NCI-H2029 treated with DMSO at 0.1 percent for 48 hours (cell line): ENCODE measurements at regions not wholly inside any gene's neighbourhood (a gene's known extent, or its start where the extent isn't known, plus 50 kb on each side); places are given as distances from the start of the nearest gene placed in this dataset.
"Not testable (repeated sequence)": the region's sequence is repeated elsewhere in the genome, so short reads cannot be mapped to it uniquely, and the experiment has no call there.

ENCODE experiments used
- DNase-seq: peaks from one replicate; lab custom pipeline; 2025; lab: John Stamatoyannopoulos, UW

DNA sequence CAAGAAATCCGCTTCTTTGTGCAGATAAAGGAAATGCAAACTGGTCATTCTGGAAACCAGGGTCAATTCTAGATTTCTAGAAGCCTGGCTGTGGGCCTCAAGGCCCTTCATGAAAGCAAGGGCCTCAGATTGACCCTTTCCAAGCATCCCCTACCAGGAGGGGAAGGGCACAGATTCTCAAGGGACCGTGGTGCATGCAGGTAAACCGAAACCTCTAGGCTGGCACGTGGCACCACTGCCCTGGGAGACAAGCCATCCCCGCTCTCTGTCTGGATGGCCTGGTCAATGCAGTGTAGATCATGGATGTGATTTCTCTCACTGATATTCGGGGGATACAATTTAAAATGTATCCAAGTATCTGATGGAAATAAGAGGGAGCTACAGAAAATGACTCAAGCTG lies 69.4 kb downstream of the TOMM20 start:
- no peak for DNase-seq

- DNase-seq = no peak
These were observed 69.9 kb downstream of the TOMM20 start for GRCh38 chr1:235058695-235059094.

GRCh38 chr1:235057385-235058306 lies 71.0 kb downstream of the TOMM20 start:
- DNase-seq = no peak

DNA sequence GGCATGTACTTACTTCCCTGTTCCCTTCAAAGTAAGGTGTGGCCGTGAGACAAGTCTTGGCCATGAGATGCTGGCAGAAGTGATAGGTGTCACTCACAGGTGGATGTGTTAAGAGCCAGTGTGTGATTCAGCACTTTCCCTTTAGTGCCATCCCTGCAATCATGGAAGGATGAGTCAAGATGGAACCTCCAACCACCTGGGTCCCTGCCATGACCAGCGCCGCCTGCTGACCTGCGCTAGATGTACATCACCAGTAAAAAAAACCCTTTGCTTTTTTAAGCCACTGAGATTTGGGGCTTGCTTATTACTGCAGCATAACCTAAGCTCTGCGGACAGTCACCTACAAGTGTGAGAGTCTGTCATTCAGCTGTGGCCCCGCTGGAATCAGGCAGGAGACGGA lies 71.7 kb downstream of the TOMM20 start:
- no peak for DNase-seq

DNA sequence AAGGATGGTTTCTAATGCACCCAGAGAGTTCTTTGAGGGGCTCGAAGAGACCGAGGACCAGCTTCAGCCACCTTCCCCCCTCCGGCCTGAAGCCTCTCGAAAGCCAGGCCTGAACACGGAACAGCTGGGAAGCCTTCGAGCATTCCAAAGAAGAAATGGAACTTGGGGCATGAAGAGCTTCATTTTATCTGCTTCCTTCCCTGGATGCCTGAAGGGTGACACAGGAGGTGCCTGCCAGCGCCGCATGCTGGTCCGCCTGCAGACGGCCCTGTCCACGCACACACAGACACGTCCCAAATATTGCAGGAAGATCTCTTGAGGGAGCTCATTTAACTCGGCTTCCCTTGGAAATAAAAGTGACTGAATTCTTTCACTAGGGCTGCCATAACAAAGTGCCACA lies 73.7 kb downstream of the TOMM20 start:
- DNase-seq = no peak

- DNase-seq = no peak
These were observed 74.2 kb downstream of the TOMM20 start for GRCh38 chr1:235054466-235054865.

DNA sequence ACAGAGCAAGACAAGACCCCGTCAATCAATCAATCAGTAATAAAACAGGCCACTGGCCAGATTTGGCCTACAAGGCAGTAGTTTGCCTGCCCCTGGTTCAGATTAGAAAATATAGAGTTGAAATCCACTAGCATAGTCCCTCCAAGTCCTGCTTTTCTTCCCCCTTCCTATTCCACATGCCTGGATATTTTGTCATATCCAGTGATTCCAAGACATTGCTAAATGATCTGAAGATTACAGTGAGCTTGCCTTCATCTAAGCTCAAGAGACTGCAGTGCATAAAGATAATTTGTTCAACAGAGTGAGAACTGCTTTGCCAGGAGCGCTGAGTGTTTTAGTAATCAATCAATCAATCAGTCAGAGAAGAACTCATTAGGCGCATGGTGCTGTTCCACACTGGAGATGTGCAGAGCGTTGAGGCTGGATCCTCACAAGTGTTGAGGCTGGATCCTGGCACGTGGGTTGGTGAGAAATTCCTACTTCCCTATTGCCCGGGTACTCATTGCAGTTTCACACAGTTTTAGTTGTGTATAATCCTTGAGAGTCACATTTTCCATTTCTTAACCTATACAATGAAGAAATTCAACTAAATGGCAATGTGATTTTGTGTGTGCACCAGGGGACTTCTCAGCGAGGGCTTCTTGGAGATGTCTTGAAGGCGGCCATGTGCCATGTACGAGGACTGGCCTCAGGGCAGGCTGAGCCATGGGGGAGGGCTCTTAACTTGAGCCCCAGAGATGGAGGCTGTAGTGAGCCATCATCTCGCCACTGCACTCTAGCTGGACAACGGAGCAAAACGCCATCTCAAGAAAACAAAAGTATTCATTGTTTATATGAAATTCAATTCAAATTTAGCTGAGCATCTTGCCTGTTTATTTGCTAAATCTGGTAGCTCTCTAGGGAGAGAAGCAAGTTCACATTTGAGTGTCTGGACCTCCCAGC lies 76.3 kb downstream of the TOMM20 start:
- no peak for DNase-seq

DNA sequence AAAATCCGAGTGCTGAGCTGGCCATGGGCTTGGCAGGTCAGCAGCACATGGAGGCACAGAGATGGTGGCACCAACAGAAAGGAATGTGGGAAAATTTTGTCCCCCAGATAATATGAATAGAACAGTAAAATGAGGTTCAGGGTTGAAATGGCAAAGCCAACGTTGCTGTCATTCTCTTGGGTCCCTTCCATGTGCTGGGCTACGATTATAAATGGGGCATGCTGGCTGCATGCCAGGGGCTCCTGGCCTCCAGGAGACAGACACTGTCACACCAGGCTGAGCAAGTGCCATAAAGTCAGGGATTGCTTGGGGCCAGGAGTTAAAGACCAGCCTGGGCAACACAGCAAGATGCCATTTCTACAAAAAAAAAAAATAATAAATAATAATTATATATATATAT lies 77.1 kb downstream of the TOMM20 start:
- DNase-seq = no peak

- DNase-seq = no peak
These were observed 77.7 kb downstream of the TOMM20 start for GRCh38 chr1:235050911-235051360.

GRCh38 chr1:235049716-235050378 lies 78.8 kb downstream of the TOMM20 start:
- not testable (repeated sequence) for DNase-seq

GRCh38 chr1:235049217-235049616 lies 79.4 kb downstream of the TOMM20 start:
- DNase-seq = no peak

- DNase-seq = no peak
These were observed 81.2 kb downstream of the TOMM20 start for GRCh38 chr1:235047331-235047871.

DNA sequence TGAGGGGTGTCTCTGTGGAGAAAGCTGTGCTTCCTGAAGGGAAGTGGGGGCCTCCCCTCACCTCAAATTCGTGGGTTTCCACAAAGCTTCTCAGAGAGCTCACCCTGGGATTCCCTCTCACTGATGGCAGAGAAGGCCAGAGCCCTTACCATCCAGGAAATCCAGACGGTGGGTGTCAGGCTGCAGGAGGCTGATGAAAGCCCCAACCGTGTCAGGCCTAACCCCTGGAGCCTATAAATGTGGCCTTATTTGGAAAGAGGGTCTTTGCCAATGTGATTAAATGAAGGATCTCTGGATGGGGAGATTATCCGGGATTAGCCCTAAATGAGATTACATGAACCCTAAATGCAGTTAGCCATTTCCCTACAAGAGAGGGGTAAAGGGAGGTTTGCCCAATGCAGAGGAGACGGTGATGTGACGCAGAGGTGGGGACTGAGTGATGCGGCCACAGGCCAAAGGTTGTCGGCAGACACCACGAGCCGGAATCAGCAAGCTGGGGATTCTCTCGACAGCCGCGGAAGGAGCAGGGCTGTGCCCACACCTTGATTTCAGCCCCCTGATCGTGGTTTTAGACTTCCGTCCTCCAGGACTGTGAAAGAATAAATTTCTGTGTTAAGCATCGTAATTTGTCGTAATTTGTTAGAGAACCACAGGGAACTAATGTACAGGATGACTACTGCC lies 82.6 kb downstream of the TOMM20 start:
- no peak for DNase-seq

GRCh38 chr1:235045034-235045690 lies 83.5 kb downstream of the TOMM20 start:
- DNase-seq = no peak

DNA sequence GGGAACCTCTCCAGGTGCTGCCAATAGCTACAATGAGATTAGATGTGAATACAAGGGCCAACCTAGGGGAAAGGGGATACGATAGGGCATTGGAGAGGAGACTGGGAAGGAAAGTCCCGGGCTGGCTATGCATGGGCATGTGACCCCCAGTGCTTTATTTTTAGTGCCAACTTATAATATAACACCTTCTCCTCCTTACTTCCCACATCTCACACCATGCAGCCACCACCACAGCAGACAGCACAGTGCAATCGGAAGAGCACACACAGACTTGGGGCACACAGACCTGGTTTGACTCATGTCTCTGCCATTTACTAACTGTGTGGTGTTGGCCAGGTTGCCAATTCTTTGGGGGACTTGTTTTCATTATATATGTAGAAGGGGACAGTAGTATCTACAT lies 85.4 kb downstream of the TOMM20 start:
- no peak for DNase-seq

- no peak for DNase-seq
These were observed 89.9 kb downstream of the TOMM20 start for GRCh38 chr1:235038701-235039100.

GRCh38 chr1:235035928-235036327 lies 92.7 kb downstream of the TOMM20 start:
- DNase-seq = no peak

DNA sequence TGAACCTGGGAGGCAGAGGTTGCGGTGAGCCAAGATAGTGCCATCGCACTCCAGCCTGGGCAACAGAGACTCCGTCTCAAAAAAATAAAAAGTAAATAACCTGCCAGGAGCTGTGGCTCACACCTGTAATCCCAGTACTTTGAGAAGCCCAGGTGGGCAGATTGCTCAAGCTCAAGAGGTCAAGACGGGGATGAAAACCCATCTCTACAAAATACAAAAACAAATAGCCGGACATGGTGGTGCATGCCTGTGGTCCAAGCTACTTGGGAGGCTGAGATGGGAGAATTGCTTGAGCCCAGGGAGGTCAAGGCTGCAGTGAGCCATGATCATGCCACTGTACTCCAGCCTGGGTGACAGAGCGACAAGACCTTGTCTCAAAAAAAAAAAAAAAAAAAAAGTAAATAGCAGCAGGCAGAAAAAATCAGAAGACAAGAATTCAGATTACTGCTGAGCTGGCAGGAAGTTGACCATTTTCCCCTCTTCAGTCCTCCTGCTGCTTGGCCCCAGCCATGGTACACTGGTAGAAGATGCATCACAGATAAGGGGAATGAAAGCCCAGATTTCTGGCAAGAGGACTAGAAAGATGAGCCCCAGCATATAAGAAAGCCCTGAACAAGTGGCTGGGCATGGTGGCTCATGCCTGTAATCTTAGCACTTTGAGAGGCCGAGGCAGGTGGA lies 97.6 kb downstream of the TOMM20 start:
- no peak for DNase-seq

GRCh38 chr1:235027862-235028250 lies 100.8 kb downstream of the TOMM20 start:
- DNase-seq = no peak
